Esophagus (tissue), 2 donors: ENCODE measurements at regions not wholly inside any gene's neighbourhood (a gene's known extent, or its start where the extent isn't known, plus 50 kb on each side); places are given as distances from the start of the nearest gene placed in this dataset.
"Not testable (repeated sequence)": the region's sequence is repeated elsewhere in the genome, so short reads cannot be mapped to it uniquely, and the experiment has no call there.

ENCODE experiments used
- H3K27ac ChIP-seq, 2 donors: one replicate each; pipeline ENCODE4 v1.5.1; 2013; ENCODE audit warnings: low read depth in 2 of 2, mild to moderate bottlenecking in 2 of 2, inconsistent platforms in 1 of 2, low read length in 1 of 2, moderate library complexity in 1 of 2
- H3K27me3 ChIP-seq, 2 donors: one replicate each; pipeline ENCODE4 v1.6.1; 2013; ENCODE audit warnings: low read length in 2 of 2, control low read depth in 1 of 2, mild to moderate bottlenecking in 1 of 2; ENCODE audit not compliant: insufficient read depth in 2 of 2, control insufficient read depth in 1 of 2
- H3K36me3 ChIP-seq, 2 donors: one replicate each; pipeline ENCODE4 v1.6.1; 2013; ENCODE audit warnings: low read length in 1 of 2; ENCODE audit not compliant: control insufficient read depth in 2 of 2, insufficient read depth in 2 of 2
- H3K4me1 ChIP-seq, 2 donors: one replicate each; pipeline ENCODE4 v1.6.1; 2013; ENCODE audit warnings: low read length in 1 of 2; ENCODE audit not compliant: control insufficient read depth in 2 of 2, insufficient read depth in 2 of 2
- H3K4me3 ChIP-seq, 2 donors: one replicate each; pipeline ENCODE4 v1.5.1; 2013; ENCODE audit warnings: low read length in 2 of 2, mild to moderate bottlenecking in 2 of 2, low read depth in 1 of 2, moderate library complexity in 1 of 2
- H3K9me3 ChIP-seq, 2 donors: one replicate each; pipeline ENCODE4 v1.6.1; 2013; ENCODE audit warnings: mild to moderate bottlenecking in 2 of 2, low read depth in 1 of 2, low read length in 1 of 2, moderate library complexity in 1 of 2; ENCODE audit not compliant: control insufficient read depth in 2 of 2, insufficient read depth in 1 of 2
- WGBS, 2 donors: extraction: QIAGEN DNeasy Blood & Tissue Kit; methylation state at CpG; one replicate each; pipeline ENCODE4 v1.1.7; 2013; 5-methylcytosine and 5-hydroxymethylcytosine counted together
- donor health status: healthy with polysubstance abuse.
- donor health status: Bipolar disorder and iron deficiency.

- Histone ChIP-seq H3K36me3 (no peaks in the 10 kb centered on the region), H3K9me3 (no peaks in the 10 kb centered on the region), H3K4me1 (no peaks in the 10 kb centered on the region), H3K27ac (no peak overlapping the region), H3K4me3 (no peak overlapping the region), H3K27me3 (no peaks in the 10 kb centered on the region)
- 46 to 58% methylated on average over 1 of the region's 1 CpG for WGBS, 2 donors
Measured at GRCh38 chr4:84110040-84110439, 389.1 kb downstream of the NKX6-1 start.

DNA sequence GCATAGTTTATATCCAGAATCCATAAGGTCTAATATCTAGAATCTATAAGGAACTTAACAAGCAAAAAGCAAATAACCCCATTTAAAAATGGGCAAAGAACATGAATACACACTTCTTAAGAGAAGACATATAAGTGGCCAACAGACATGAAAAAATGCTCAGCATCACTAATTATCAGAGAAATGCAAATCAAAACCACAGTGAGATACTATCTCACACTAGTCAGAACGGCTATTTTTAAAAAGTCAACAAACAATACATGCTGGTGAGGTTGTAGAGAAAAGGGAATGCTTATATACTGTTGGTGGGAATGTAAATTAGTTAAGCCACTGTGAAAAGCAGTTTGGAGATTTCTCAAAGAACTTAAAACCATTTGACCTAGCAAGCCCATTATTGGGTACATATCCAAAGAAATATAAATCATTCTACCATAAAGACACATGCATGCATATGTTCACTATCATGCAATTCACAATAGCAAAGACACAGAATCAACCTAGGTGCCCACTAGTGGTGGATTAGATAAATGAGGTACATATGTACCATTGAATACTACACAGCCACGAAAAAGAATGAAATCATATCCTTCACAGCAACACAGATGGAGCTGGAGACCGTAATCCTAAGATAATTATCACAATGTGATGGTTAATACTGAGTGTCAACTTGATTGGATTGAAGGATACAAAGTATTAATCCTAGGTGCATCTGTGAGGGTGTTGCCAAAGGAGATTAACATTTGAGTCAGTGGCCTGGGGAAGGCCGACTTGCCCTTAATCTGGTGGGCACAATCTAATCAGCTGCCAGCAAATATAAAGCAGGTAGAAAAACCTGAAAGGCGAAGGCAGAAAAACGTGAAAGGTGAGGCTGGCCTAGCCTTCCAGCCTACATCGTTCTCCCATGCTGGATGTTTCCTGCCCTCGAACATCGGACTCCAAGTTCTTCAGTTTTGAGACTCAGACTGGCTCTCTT is 397.2 kb downstream of the NKX6-1 start:
- not testable (repeated sequence) for H3K27ac ChIP-seq, H3K27me3 ChIP-seq, H3K36me3 ChIP-seq, H3K4me3 ChIP-seq, H3K9me3 ChIP-seq, H3K4me1 ChIP-seq
- WGBS, 2 donors = 78 to 80% methylated on average over 9 of the region's 9 CpGs

DNA sequence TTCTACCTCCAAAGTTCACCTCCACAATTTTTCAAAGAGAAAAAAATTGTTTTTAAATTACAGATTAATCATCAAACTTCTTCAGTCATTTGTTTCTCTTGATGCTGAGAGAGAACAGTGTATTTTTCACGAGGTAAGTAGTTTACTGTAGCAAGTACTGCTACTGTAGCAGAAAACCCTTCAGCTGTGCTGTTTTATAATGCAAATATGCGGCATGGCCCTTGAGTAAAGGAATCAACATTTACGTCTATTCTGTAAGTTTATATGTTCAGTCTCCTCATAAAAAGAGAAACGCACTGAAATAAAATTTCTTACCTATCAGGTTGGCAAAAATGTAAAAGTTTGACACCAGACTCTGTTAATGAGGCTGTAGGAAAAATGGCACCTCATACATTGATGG is 399.0 kb downstream of the NKX6-1 start:
- H3K27ac ChIP-seq = no peak overlapping the region
- H3K4me1 ChIP-seq = no peaks in the 10 kb centered on the region
- H3K36me3 ChIP-seq = no peaks in the 10 kb centered on the region
- H3K9me3 ChIP-seq = no peaks in the 10 kb centered on the region
- no peak overlapping the region for H3K4me3 ChIP-seq
- no peaks in the 10 kb centered on the region for H3K27me3 ChIP-seq
- WGBS, 2 donors = 50 to 65% methylated on average over 4 of the region's 4 CpGs

DNA sequence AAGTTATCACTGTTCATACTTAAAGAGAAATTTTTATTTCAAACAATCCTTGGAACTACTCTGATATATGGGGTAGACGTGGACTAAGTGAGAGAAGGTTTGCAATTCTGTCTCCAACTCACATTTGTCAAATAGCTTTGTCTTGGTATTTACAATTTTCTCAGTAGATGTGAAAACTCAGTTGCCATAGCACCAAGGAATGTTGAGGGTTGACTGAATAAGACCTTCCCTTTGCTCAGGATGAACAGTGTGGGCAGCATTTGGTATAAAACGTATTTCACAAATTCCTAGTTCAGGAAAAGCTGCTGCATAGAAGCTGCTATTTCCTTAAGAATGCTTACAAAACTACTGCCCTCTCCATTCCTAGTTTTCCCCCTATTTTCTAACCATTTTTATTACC is 399.5 kb downstream of the NKX6-1 start:
- Histone ChIP-seq H3K27me3 (no peaks in the 10 kb centered on the region), H3K4me3 (no peak overlapping the region), H3K4me1 (no peaks in the 10 kb centered on the region), H3K36me3 (no peaks in the 10 kb centered on the region), H3K9me3 (no peaks in the 10 kb centered on the region), H3K27ac (no peak overlapping the region)
- 33 to 38% methylated on average over 2 of the region's 2 CpGs for WGBS, 2 donors

DNA sequence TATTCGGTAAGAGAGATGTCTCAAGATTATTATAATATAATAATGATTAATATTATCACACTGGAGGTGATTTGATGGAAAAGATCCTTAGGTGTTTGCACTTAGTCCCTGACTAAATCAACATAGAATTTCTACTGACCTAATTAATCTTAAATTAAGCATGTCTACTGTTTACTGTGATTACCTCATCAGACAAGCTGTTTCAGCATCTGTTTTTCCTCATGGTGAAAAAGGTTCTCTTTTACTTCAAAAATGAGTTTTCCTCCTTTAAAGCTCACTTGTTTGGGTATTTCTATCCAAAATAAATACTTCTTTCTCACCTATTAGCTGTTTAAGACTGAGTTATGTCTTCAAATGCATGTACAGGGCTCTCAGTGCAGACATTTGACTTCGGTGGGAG is 407.8 kb downstream of the NKX6-1 start:
- Histone ChIP-seq H3K27ac (no peak overlapping the region), H3K9me3 (no peaks in the 10 kb centered on the region), H3K4me1 (no peaks in the 10 kb centered on the region), H3K36me3 (no peaks in the 10 kb centered on the region), H3K4me3 (no peak overlapping the region), H3K27me3 (no peaks in the 10 kb centered on the region)
- 30 to 45% methylated on average over 2 of the region's 2 CpGs for WGBS, 2 donors

DNA sequence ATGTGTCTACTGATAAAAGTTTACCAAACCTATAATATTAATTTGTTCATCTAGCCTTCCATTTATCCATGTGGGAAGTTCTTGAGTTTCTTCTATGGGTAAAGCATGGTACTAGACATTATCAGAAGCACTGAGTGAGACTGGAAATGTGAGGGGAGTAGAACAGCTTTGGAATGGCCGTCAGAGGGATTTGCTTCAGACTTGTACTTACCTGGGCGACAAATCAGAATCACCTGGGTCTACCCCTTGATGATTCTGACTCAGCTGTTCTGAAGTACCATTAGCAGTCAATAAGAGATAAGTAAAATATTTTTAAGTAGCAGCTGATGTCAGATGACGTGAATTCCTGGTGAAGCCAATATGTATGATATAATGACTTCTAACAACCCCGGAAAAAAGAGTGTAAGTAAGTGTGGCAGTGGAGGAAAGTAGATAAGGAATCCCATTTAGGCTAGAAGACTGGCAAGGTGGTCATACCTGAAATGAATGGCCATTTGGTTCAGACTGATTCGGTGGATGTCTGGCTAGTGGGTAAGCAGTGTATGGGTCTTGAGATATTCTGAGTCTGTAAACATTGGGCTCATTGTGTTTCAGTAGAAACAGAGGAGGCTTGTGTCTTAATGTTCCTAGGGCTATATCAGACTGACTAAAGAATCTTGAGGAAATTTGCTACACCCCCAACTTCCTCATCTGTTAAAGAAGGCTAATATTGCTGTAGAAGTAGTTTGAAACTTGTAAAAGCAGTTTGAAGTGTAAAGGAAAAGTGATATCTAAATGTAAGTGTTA is 409.2 kb downstream of the NKX6-1 start:
- no peak overlapping the region for H3K27ac ChIP-seq
- no peaks in the 10 kb centered on the region for H3K4me1 ChIP-seq
- no peaks in the 10 kb centered on the region for H3K27me3 ChIP-seq
- H3K36me3 ChIP-seq = no peaks in the 10 kb centered on the region
- H3K4me3 ChIP-seq = no peak overlapping the region
- 77 to 84% methylated on average over 5 of the region's 5 CpGs for WGBS, 2 donors
- H3K9me3 ChIP-seq = no peaks in the 10 kb centered on the region

GRCh38 chr4:84085986-84086385 is 413.1 kb downstream of the NKX6-1 start:
- 60 to 73% methylated on average over 4 of the region's 4 CpGs for WGBS, 2 donors
- Histone ChIP-seq H3K4me3 (no peak overlapping the region), H3K36me3 (no peaks in the 10 kb centered on the region), H3K27me3 (no peaks in the 10 kb centered on the region), H3K9me3 (no peaks in the 10 kb centered on the region), H3K27ac (no peak overlapping the region), H3K4me1 (no peaks in the 10 kb centered on the region)

DNA sequence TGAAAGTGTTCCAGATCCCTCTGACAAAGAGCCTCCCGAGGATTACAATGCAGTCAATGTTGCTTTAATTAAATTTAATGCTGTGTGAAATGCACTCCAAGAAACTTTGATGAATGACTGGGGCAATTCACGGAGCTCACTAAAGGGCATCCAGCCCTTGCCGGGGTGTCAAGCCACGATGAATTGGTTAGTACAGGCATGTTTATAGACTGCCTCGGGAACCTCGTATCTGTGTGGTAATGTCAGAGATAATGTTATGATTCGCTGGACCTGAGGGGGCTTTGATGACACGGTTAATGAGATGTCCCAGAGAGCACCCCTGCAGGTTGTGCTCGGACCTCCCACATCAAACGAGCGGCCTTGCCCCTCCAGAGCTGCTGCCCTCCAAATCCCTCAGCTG is 428.8 kb downstream of the NKX6-1 start:
- Histone ChIP-seq H3K4me3 (no peak overlapping the region), H3K4me1 (no peaks in the 10 kb centered on the region), H3K36me3 (no peaks in the 10 kb centered on the region), H3K9me3 (peaks cover 0 to 2% of the 10 kb centered on the region in 2 donors), H3K27ac (no peak overlapping the region), H3K27me3 (no peaks in the 10 kb centered on the region)
- 39 to 45% methylated on average over 11 of the region's 11 CpGs for WGBS, 2 donors

DNA sequence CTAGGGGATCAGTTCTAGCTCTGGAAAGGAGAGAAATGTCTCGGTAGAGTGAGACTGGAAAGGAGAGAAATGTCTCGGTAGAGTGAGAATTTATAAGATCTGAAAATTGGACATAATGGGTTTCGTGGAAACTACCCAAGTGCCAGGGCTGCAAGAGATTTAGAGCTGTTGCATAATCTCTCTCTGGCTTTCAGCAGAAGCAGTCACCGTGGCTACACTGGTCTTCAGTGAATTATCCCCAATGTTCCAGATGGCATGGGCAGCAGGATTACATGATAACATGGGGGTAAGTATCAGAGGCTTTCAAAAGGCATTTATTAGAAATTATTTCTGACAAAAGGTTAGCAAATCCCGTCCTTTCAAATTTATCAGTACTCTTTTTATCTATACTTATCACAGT is 435.5 kb downstream of the NKX6-1 start:
- H3K27ac ChIP-seq = no peak overlapping the region
- H3K27me3 ChIP-seq = no peaks in the 10 kb centered on the region
- no peaks in the 10 kb centered on the region for H3K36me3 ChIP-seq
- no peak overlapping the region for H3K4me3 ChIP-seq
- WGBS, 2 donors = 31 to 48% methylated on average over 5 of the region's 5 CpGs
- H3K9me3 ChIP-seq = no peaks in the 10 kb centered on the region
- H3K4me1 ChIP-seq = no peaks in the 10 kb centered on the region
